CD1c-positive myeloid dendritic cell (primary cell): ENCODE measurements at regions not wholly inside any gene's neighbourhood (a gene's known extent, or its start where the extent isn't known, plus 50 kb on each side); places are given as distances from the start of the nearest gene placed in this dataset.
A peak's percentile ranks its signal among the peaks of the same experiment; 100 is the strongest.
"Not testable (repeated sequence)": the region's sequence is repeated elsewhere in the genome, so short reads cannot be mapped to it uniquely, and the experiment has no call there.

Source experiments
- DNase-seq: peaks from one replicate; pipeline ENCODE4 v3.0.0-alpha.2; 2016; ENCODE audit errors: extremely low spot score

DNA sequence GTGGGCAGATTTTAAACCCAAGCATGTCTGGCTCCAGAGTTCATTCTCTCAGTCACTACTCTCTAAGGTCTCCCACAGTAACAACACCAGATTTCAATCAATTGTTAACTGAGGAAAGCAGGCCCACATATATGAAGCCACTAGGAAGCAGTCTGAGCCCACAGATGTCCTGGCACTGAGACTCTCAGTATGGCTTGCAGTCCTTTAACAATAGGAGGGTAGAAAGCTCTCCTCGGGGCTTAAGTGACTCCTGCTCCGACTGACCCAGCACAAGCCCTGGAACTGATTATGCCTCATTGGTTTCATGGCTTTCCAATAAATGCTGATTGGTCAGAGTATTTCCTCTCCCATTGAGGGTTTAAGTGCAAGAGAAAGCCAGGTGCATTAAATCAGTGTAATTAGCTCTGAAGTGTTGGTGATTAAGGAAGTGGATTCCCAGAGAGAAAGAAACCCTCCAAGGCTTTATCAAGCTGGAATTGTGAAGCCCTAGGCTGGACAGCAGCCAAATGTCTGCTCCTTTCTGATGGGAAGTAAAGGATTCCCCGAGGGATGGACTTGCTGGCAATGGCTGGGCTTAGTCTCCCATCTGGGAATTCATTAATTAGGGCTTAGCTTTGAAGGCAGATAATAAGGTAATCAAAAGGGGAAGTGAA is 76.6 kb upstream of the PROKR2 start:
- DNase-seq = no peak

DNA sequence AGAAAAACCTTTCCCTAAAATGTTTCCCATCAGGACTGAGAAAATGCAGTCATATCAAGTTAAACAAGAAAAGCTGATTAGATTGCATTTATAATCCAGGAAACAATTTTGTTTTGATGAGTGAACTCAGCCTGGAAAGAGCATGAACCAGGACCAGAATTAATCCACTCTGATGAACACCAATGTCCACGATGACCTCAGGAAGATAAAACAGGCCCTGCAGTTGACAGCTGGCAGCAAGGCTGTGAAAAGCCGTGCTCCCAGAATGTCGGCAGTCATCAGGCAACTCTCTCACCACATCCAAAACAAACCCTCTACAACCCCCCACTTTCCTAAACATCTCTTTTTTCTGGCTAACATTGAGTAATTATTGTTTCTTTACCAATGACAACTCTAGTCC is 74.0 kb upstream of the PROKR2 start:
- no peak for DNase-seq

GRCh38 chr20:5386846-5387245 is 70.1 kb upstream of the PROKR2 start:
- DNase-seq = not testable (repeated sequence)

- not testable (repeated sequence) for DNase-seq
These were observed 64.8 kb upstream of the PROKR2 start for GRCh38 chr20:5381527-5381926.

- no peak for DNase-seq
These were observed 60.7 kb upstream of the PROKR2 start for GRCh38 chr20:5377484-5377883.

DNA sequence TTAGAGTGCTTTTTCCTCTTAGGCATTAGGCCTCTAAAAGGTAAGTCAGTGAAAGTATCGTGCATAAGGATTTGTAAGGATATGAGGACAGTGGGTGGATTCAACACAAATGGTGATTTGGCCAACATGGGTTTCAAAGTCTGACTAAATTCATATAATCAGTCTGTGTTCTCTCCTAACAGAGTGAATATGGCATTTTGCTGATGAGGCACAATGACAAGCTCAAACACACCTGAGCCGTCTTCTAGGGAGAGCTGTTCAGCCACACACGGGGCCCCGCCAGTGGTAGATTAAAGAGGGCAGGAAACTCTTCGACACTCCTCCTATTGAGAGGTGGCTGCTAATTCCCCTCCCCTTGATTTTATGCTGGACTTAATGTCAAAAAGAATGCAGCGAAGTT is 59.5 kb upstream of the PROKR2 start:
- no peak for DNase-seq

DNA sequence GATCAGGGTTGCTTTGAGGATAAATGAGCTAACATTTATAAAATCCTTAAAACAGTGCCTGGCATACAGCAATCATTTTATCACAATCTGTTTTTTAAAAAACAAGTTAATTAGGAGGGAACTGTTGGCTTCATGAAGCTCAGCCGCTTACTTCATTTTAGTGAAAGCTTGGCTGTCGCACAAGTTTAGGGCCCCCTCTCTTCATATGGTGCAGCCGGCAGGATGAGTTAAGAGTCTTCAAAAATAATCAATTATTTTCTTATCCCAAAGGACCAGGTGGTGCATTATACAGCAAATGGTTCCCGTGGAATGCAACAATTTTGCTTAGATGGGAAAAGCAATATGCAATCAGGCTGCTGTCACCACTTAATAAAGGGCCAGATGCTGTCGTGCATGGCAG is 57.4 kb upstream of the PROKR2 start:
- DNase-seq = no peak

DNA sequence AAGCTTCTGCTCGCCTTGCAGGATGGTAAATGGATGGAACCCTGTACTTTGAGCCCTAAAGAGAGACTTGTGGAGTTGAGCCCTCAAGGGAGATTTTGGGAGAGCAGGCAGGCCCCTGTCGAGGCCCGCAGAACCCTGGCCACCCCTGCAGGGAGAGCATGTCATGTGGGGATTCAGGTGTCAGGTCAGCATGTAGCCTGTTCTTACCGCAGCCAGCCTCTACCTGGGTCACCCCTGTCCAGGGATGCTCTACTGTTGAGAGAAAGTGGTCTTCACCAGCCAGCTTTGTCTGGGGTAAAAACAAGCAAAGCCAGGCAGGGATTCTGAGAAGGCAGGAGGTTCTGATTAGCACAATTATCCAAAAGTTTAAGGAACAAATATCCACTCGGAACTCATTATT is 55.6 kb upstream of the PROKR2 start:
- no peak for DNase-seq

GRCh38 chr20:5369629-5370028 is 52.9 kb upstream of the PROKR2 start:
- peak; percentile 62 for DNase-seq
